ENCODE measurements at regions not wholly inside any gene's neighbourhood (a gene's known extent, or its start where the extent isn't known, plus 50 kb on each side); places are given as distances from the start of the nearest gene placed in this dataset.

DNA sequence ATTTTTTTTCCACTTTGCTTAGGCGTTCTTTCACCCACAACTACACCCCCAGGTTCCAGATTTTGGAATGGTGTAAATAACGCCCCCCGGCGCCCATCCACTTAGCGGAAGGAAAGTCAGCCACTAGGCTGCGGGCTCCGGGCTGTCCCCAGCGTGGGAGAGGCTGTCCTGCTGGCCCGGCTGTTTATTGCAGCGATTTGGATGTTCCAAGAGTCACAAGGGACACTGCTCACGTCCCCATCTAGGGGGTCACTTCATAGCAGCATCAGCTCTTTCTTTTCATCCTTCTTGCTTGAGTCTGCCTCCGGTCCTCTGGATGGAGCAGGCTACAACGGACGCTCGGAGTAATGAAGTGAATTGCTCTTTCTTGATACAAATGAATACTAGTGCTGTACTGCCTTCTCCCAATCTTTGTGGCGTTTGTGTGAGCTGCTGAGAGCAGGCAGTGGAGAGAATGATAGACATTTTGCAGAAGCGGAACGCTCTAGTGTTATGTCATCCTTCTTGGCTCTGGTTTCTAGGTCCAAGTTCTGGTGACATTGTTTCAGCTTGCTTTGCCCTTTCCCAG lies 50.7 kb upstream of the PAIP2B start:
- DNase-seq (ENCODE audit: low spot score), result peak; percentile 84

DNA sequence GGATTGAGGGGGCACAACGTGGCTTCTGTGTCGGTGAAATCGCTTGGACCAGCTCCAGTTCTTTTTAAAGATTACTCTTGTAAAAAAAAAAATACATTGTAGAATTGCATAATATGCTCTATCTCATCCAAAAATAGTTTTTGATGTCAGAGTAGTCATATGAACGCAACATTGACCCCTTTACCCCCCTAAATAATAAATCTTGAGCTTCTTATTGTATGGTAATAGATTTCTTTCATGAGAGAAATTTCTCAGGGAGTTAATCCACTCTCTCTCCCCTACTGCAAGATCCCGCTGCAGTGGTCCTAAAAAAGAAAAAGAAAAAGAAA lies 50.2 kb upstream of the PAIP2B start:
- no peak for DNase-seq (ENCODE audit: low spot score)

DNA sequence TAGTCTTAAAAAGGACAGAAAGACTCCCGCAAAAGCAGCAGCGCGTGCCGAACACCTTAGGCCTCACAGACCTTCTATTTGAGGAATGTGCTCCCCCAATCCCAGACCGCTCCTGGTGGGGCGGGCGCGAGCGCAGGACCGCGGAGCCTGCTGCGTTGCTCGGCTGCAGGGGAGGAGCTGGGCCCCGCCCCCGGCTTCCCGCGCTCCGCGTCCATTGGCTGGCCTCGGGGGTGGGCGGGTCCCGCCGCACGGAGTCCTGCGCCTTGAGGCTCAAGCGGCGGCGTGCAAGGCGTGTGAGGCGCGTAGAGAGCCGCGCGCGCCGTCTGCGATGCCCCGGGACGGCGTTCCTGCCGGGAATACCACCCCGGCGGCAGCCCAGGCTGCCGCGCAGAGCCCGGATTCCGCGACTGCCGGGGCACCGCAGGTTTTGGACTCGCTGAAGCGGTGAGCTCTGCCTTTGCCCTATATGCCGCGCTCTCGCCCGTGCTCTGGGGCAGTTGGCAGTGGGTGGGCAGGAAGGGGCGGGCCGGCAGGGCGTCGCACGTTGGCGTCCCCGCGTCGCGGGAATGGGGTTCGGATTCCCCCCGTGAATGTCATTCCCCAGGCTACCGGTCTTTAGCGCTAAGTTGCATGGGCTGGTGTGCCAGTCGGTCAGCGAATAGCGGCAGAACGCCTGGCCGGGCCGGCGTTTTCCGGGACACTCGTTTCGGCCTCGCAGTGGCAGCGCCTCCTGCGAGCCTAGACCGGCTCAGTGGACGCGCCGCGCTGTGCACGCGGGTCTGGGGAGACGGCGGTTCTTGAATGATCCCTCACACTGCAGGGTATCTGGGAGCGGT lies 49.6 kb upstream of the PAIP2B start:
- peak; percentile 93 for DNase-seq (ENCODE audit: low spot score)

All from SW480 (cell line).